HUES6 (cell line): ENCODE measurements at regions not wholly inside any gene's neighbourhood (a gene's known extent, or its start where the extent isn't known, plus 50 kb on each side); places are given as distances from the start of the nearest gene placed in this dataset.

Experiments used
- H3K27ac ChIP-seq: 2 replicates; pipeline ENCODE4 v1.7.0; 2013; ENCODE audit warnings: low read depth, mild to moderate bottlenecking, low read length, inconsistent platforms
- H3K27me3 ChIP-seq: 2 replicates; pipeline ENCODE4 v1.6.1; 2013; ENCODE audit warnings: low read length; ENCODE audit not compliant: control insufficient read depth, insufficient read depth
- H3K36me3 ChIP-seq: 2 replicates; pipeline ENCODE4 v1.6.1; 2013; ENCODE audit warnings: low read length; ENCODE audit not compliant: control insufficient read depth, insufficient read depth
- H3K4me1 ChIP-seq: 2 replicates; pipeline ENCODE4 v1.6.1; 2013; ENCODE audit warnings: low read length; ENCODE audit not compliant: control insufficient read depth, insufficient read depth
- H3K4me3 ChIP-seq: 2 replicates; pipeline ENCODE4 v1.5.1; 2013; ENCODE audit warnings: low read depth, low read length
- H3K9ac ChIP-seq: one replicate; pipeline ENCODE4 v1.6.1; 2013; ENCODE audit warnings: mild to moderate bottlenecking, low read length
- H3K9me3 ChIP-seq: 2 replicates; pipeline ENCODE4 v1.6.1; 2013; ENCODE audit warnings: low read depth, low read length; ENCODE audit not compliant: control insufficient read depth, insufficient read depth

- H3K9me3 ChIP-seq, result no peaks in the 10 kb centered on the region
- H3K36me3 ChIP-seq, result no peaks in the 10 kb centered on the region
- no peak overlapping the region for H3K27ac ChIP-seq
- no peaks in the 10 kb centered on the region for H3K27me3 ChIP-seq
- no peak overlapping the region for H3K4me3 ChIP-seq
- peaks cover 17% of the 10 kb centered on the region for H3K4me1 ChIP-seq
- H3K9ac ChIP-seq, result no peak overlapping the region
These were observed 122.8 kb downstream of the FAT3 start for GRCh38 chr11:92347454-92347853.

GRCh38 chr11:92349486-92350156 is 125.0 kb downstream of the FAT3 start:
- Histone ChIP-seq H3K4me1 (peaks cover 17% of the 10 kb centered on the region), H3K36me3 (no peaks in the 10 kb centered on the region), H3K9me3 (no peaks in the 10 kb centered on the region), H3K4me3 (no peak overlapping the region), H3K9ac (no peak overlapping the region), H3K27ac (no peak overlapping the region), H3K27me3 (no peaks in the 10 kb centered on the region)

- Histone ChIP-seq H3K9me3 (no peaks in the 10 kb centered on the region), H3K9ac (no peak overlapping the region), H3K27me3 (no peaks in the 10 kb centered on the region), H3K4me1 (no peaks in the 10 kb centered on the region), H3K4me3 (no peak overlapping the region), H3K27ac (no peak overlapping the region), H3K36me3 (no peaks in the 10 kb centered on the region)
These were observed 132.7 kb downstream of the FAT3 start for GRCh38 chr11:92357344-92357743.

- Histone ChIP-seq H3K4me1 (no peaks in the 10 kb centered on the region), H3K36me3 (no peaks in the 10 kb centered on the region), H3K9ac (no peak overlapping the region), H3K9me3 (no peaks in the 10 kb centered on the region), H3K27ac (no peak overlapping the region), H3K27me3 (no peaks in the 10 kb centered on the region), H3K4me3 (no peak overlapping the region)
These were observed 133.2 kb downstream of the FAT3 start for GRCh38 chr11:92357841-92358240.

DNA sequence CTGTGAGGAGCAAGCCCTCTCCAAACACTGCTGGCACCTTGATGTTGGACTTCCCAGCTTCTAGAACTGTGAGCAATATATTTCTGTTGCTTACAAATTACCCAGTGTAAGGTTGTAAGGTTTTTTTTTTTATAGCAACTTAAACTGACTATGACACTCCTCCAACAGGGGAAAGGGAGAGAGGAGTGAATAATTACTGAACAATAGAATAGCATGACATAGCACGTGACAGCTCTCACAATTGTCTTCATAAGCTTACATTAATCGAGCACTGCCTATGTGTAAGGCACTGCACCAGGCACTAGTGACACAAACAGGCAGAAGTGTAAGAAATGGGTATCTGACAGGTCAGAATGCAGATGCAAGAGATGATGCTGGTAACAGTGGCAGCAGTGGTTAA is 136.9 kb downstream of the FAT3 start:
- no peak overlapping the region for H3K4me3 ChIP-seq

DNA sequence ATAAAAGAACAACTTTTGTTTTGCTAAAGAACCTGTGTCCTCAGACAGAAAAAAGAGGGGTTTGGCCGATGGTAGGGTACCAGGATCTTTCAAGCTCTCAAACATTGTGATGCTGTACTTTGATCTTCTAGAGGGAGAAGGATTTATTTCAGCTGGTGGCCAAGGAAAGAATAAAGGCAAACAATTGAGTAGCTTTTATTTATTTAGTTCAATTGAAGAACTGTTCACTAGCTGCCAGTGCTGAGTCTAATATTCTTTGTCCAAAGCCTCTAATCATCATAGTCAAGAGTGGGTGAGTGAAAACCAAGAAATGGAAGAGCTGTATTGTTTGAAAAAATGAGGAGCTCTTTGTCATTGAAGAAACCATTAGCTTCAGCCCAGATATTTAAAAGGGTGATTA is 138.4 kb downstream of the FAT3 start:
- H3K27ac ChIP-seq, result no peak overlapping the region
- H3K9me3 ChIP-seq, result no peaks in the 10 kb centered on the region
- H3K9ac ChIP-seq, result no peak overlapping the region

More for the DNA sequence above, 136.9 kb downstream of the FAT3 start:
- H3K9ac ChIP-seq, result no peak overlapping the region
- no peak overlapping the region for H3K27ac ChIP-seq
- H3K27me3 ChIP-seq, result no peaks in the 10 kb centered on the region
- no peaks in the 10 kb centered on the region for H3K36me3 ChIP-seq
- no peaks in the 10 kb centered on the region for H3K4me1 ChIP-seq
- no peaks in the 10 kb centered on the region for H3K9me3 ChIP-seq

DNA sequence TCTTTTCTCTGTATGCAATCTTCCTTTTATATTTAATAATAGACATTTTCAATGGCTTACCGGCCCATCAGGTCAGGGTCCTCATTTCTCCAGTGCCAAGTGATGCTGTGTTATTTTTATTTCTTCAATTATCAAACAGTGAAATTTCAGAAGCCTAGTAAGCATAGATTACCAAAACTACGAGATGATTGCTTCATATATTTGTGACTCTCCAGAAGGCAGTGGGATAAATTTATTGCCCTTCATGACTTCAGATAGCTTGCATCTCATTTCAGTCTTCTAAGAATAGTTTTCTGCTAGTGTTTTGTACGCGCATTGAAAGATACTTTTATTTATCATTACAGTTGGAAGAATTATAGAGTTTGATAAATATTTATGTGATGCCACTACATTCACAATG is 139.6 kb downstream of the FAT3 start:
- Histone ChIP-seq H3K4me1 (no peaks in the 10 kb centered on the region), H3K36me3 (no peaks in the 10 kb centered on the region), H3K4me3 (no peak overlapping the region), H3K9ac (no peak overlapping the region), H3K27ac (no peak overlapping the region), H3K27me3 (no peaks in the 10 kb centered on the region), H3K9me3 (no peaks in the 10 kb centered on the region)

More for the DNA sequence above, 138.4 kb downstream of the FAT3 start:
- Histone ChIP-seq H3K36me3 (no peaks in the 10 kb centered on the region), H3K4me1 (no peaks in the 10 kb centered on the region), H3K4me3 (no peak overlapping the region), H3K27me3 (no peaks in the 10 kb centered on the region)

- Histone ChIP-seq H3K4me3 (no peak overlapping the region), H3K4me1 (peaks cover 10% of the 10 kb centered on the region), H3K27ac (no peak overlapping the region)
These were observed 151.6 kb downstream of the FAT3 start for GRCh38 chr11:92376146-92376599.

DNA sequence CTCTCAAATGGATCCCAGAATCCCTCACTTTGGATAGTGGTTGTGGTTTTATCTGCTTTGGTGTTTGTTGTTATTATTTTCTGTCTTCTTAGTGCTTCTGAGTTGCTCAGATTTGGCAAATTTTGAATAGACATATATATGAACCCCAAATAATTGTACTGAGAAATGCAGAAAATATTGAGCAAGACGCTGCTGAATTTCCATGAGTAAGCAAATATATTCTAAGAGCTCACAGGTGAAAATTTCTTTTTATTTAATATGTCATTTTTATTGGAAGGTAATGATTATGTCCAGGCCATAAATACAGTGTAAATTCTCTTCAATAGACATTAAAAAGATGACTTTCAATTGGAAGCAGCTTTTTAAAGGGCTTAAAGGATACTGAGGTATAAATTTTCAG is 152.1 kb downstream of the FAT3 start:
- H3K36me3 ChIP-seq, result no peaks in the 10 kb centered on the region
- H3K9me3 ChIP-seq, result no peaks in the 10 kb centered on the region
- no peak overlapping the region for H3K4me3 ChIP-seq
- peaks cover 10% of the 10 kb centered on the region for H3K4me1 ChIP-seq
- H3K27ac ChIP-seq, result no peak overlapping the region
- H3K9ac ChIP-seq, result no peak overlapping the region
- H3K27me3 ChIP-seq, result no peaks in the 10 kb centered on the region

More at GRCh38 chr11:92376146-92376599, 151.6 kb downstream of the FAT3 start:
- Histone ChIP-seq H3K36me3 (no peaks in the 10 kb centered on the region), H3K9me3 (no peaks in the 10 kb centered on the region), H3K27me3 (no peaks in the 10 kb centered on the region), H3K9ac (no peak overlapping the region)

DNA sequence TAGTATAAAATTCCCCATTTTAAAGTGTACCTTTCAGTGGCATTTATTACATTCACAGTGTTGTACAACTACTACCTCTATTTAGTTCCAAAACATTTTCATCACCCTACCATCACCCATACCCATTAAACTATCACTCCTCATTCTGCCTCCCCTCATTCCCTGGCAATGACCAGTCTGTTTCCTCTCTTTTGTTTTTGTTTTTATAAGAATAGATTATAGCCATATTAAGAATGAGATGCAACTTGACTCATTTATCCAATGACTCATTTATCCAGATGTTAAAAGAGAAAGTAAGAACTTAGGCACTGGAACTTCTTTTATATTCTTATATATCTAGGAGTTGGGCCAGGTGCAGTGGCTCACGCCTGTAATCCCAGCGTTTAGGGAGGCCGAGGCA is 156.3 kb downstream of the FAT3 start:
- Histone ChIP-seq H3K36me3 (no peaks in the 10 kb centered on the region), H3K9ac (no peak overlapping the region), H3K4me3 (no peak overlapping the region), H3K27ac (no peak overlapping the region), H3K27me3 (no peaks in the 10 kb centered on the region), H3K9me3 (no peaks in the 10 kb centered on the region), H3K4me1 (peaks cover 15% of the 10 kb centered on the region)

DNA sequence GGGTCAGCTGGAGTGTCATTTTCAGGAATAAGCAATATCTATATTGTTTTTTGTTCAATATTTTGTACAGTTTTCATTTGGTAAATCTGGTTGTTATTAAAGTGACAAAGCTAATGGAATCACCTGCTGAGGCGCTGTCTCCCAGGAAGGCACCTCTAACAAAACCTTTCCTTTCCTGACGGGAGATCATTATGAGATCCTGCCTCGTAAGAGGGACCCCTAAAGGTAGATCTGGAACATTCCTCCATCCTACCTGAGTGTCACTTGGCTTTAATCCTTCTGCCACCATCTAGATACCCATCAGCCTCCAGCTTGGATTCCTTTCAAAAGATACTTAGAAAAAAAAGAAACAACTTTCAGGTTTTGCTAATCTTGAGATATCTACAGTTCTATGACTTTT is 157.7 kb downstream of the FAT3 start:
- no peaks in the 10 kb centered on the region for H3K27me3 ChIP-seq
- H3K36me3 ChIP-seq, result no peaks in the 10 kb centered on the region
- H3K9me3 ChIP-seq, result no peaks in the 10 kb centered on the region
- H3K4me3 ChIP-seq, result no peak overlapping the region
- H3K4me1 ChIP-seq, result peaks cover 9% of the 10 kb centered on the region
- H3K9ac ChIP-seq, result no peak overlapping the region
- no peak overlapping the region for H3K27ac ChIP-seq
